HepG2 (cell line): ENCODE measurements at regions not wholly inside any gene's neighbourhood (a gene's known extent, or its start where the extent isn't known, plus 50 kb on each side); places are given as distances from the start of the nearest gene placed in this dataset.

Experiments used
- GABPA ChIP-seq, 2 experiments: IDR thresholded peaks; 2 replicates each; pipeline ENCODE4 v1.6.1; 2011 to 2016; ENCODE audit warnings: low read depth in 2 of 2, low read length in 1 of 2, missing biosample characterization in 1 of 2, missing genetic modification characterization in 1 of 2
- KAT8 ChIP-seq: IDR thresholded peaks from 2 replicates; pipeline ENCODE4 v1.6.1; 2016; ENCODE audit warnings: missing genetic modification reagents, missing compliant biosample characterization
- NAIF1 ChIP-seq: sonication (generic); formaldehyde crosslinking; IDR thresholded peaks from 2 replicates; pipeline ENCODE4 v1.5.0; 2020; ENCODE audit warnings: mild to moderate bottlenecking, missing genetic modification reagents, borderline replicate concordance
- ZNF34 ChIP-seq: sonication (generic); formaldehyde crosslinking; IDR thresholded peaks from 2 replicates; pipeline ENCODE4 v1.4.0; 2020; ENCODE audit warnings: mild to moderate bottlenecking, missing genetic modification reagents, borderline replicate concordance
- ZNF781 ChIP-seq: sonication (generic); formaldehyde crosslinking; IDR thresholded peaks from 2 replicates; pipeline ENCODE4 v1.5.1; 2020; ENCODE audit warnings: borderline replicate concordance, mild to moderate bottlenecking, missing genetic modification reagents; ENCODE audit errors: not compliant biosample characterization
- TF ChIP-seq, protein P1 (sequence below): sonication (generic); formaldehyde crosslinking; IDR thresholded peaks from 2 replicates; pipeline ENCODE4 v1.4.0; 2020; ENCODE audit warnings: missing genetic modification reagents, borderline replicate concordance
- TF ChIP-seq, protein P2 (sequence below), 2 experiments: sonication (generic) in 1 of 2; formaldehyde crosslinking in 1 of 2; IDR thresholded peaks; 2 replicates each; pipeline versions ENCODE4 v1.4.0 to v1.6.1; 2016 to 2020; ENCODE audit warnings: borderline replicate concordance in 1 of 2, low read depth in 1 of 2, mild to moderate bottlenecking in 1 of 2, missing genetic modification reagents in 1 of 2
- TF ChIP-seq, protein P3 (sequence below): IDR thresholded peaks from 2 replicates; pipeline ENCODE4 v1.6.1; 2016; ENCODE audit warnings: missing compliant biosample characterization, missing genetic modification reagents, borderline replicate concordance

DNA sequence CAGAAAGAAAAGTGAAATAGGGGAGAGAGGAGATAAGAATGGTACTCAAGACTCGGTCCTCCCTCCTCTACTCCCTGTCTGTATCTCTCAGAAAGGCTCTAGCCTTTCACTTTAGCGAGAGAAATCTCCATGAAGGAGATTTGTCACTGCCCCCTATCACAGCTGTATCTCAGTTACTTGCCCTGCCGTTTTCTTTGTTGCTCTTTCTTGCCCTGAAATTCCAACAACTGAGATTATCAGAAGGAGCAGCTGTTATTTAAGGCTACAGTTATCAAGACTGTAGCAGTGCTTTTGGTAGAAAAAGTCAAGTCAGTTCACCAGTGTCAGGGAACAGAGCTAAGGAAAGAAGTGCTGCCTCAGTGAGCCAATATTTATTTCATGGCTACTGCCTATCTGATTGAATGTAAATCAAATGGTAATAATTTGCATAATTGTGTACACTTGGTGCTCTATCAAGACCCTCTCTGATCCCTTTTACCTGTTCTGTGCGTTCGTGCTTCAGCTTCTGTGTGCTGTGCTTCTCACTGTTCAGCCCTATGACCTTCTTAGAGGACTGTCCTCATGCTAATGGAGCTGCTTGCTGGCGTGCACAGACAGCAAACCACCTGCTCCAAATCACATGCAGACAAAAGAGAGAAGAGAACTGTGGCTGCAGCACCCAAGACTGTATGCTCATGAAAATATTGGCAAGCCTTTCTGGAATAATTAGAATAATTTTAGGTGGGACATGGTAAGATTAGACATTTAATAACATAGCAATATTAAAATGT, 180.2 kb upstream of the FAM3C start (continued):
- TF ChIP-seq ZNF781 (CRISPR knock-in tag) (no peak), NAIF1 (CRISPR knock-in tag) (no peak), KAT8 (no peak), ZNF34 (CRISPR knock-in tag) (no peak), GABPA (IDR thresholded peaks at IDR 0.05; ENCODE audit: low read depth, low read length) (no peak), GABPA (CRISPR knock-in tag; IDR thresholded peaks at IDR 0.05; ENCODE audit: low read depth) (no peak)
- TF ChIP-seq, protein P1, sequence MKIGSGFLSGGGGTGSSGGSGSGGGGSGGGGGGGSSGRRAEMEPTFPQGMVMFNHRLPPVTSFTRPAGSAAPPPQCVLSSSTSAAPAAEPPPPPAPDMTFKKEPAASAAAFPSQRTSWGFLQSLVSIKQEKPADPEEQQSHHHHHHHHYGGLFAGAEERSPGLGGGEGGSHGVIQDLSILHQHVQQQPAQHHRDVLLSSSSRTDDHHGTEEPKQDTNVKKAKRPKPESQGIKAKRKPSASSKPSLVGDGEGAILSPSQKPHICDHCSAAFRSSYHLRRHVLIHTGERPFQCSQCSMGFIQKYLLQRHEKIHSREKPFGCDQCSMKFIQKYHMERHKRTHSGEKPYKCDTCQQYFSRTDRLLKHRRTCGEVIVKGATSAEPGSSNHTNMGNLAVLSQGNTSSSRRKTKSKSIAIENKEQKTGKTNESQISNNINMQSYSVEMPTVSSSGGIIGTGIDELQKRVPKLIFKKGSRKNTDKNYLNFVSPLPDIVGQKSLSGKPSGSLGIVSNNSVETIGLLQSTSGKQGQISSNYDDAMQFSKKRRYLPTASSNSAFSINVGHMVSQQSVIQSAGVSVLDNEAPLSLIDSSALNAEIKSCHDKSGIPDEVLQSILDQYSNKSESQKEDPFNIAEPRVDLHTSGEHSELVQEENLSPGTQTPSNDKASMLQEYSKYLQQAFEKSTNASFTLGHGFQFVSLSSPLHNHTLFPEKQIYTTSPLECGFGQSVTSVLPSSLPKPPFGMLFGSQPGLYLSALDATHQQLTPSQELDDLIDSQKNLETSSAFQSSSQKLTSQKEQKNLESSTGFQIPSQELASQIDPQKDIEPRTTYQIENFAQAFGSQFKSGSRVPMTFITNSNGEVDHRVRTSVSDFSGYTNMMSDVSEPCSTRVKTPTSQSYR (CRISPR knock-in tag): no peak
- TF ChIP-seq, protein P2, sequence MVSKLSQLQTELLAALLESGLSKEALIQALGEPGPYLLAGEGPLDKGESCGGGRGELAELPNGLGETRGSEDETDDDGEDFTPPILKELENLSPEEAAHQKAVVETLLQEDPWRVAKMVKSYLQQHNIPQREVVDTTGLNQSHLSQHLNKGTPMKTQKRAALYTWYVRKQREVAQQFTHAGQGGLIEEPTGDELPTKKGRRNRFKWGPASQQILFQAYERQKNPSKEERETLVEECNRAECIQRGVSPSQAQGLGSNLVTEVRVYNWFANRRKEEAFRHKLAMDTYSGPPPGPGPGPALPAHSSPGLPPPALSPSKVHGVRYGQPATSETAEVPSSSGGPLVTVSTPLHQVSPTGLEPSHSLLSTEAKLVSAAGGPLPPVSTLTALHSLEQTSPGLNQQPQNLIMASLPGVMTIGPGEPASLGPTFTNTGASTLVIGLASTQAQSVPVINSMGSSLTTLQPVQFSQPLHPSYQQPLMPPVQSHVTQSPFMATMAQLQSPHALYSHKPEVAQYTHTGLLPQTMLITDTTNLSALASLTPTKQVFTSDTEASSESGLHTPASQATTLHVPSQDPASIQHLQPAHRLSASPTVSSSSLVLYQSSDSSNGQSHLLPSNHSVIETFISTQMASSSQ (IDR thresholded peaks at IDR 0.05; ENCODE audit: low read depth): no peak
- TF ChIP-seq, protein P2 (CRISPR knock-in tag; IDR thresholded peaks at IDR 0.05; ENCODE audit: borderline replicate concordance): no peak
- TF ChIP-seq, protein P3, sequence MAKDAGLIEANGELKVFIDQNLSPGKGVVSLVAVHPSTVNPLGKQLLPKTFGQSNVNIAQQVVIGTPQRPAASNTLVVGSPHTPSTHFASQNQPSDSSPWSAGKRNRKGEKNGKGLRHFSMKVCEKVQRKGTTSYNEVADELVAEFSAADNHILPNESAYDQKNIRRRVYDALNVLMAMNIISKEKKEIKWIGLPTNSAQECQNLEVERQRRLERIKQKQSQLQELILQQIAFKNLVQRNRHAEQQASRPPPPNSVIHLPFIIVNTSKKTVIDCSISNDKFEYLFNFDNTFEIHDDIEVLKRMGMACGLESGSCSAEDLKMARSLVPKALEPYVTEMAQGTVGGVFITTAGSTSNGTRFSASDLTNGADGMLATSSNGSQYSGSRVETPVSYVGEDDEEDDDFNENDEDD (CRISPR knock-in tag): no peak
- TF ChIP-seq, all 625 proteins: peak for 0
